GM12801 (cell line): ENCODE measurements at regions not wholly inside any gene's neighbourhood (a gene's known extent, or its start where the extent isn't known, plus 50 kb on each side); places are given as distances from the start of the nearest gene placed in this dataset.

ENCODE experiments used
- CTCF ChIP-seq: IDR thresholded peaks from one replicate; pipeline ENCODE4 v1.5.1; 2011; ENCODE audit warnings: control low read depth; ENCODE audit not compliant: insufficient read length; ENCODE audit errors: extremely low read depth

- TF ChIP-seq CTCF = no peak
Observed at GRCh38 chr1:79945391-79945790, 938.9 kb upstream of the ADGRL4 start.

GRCh38 chr1:79929356-79929755 lies 922.8 kb upstream of the ADGRL4 start:
- no peak for TF ChIP-seq CTCF

- TF ChIP-seq CTCF = no peak
Observed at GRCh38 chr1:79928901-79929300, 922.4 kb upstream of the ADGRL4 start.

GRCh38 chr1:79920960-79921669 lies 914.6 kb upstream of the ADGRL4 start:
- TF ChIP-seq CTCF = no peak

GRCh38 chr1:79914896-79915295 lies 908.4 kb upstream of the ADGRL4 start:
- no peak for TF ChIP-seq CTCF

- no peak for TF ChIP-seq CTCF
Observed at GRCh38 chr1:79912813-79913212, 906.3 kb upstream of the ADGRL4 start.

- no peak for TF ChIP-seq CTCF
Observed at GRCh38 chr1:79903321-79903720, 896.8 kb upstream of the ADGRL4 start.

GRCh38 chr1:79902418-79902817 lies 895.9 kb upstream of the ADGRL4 start:
- TF ChIP-seq CTCF = no peak
